ENCODE measurements at regions not wholly inside any gene's neighbourhood (a gene's known extent, or its start where the extent isn't known, plus 50 kb on each side); places are given as distances from the start of the nearest gene placed in this dataset.

- TF ChIP-seq E2F1 (CRISPR knock-in tag; IDR thresholded peaks at IDR 0.05) (no peak), E2F4 (CRISPR knock-in tag; IDR thresholded peaks at IDR 0.05; ENCODE audit: low read depth) (no peak), ETV6 (IDR thresholded peaks at IDR 0.05; ENCODE audit: borderline replicate concordance in 1 of 2, low read depth in 2 of 2, low read length in 1 of 2) (no peak), ETV6 (CRISPR knock-in tag; IDR thresholded peaks at IDR 0.05; ENCODE audit: borderline replicate concordance) (no peak), ZNF586 (CRISPR knock-in tag; conservative IDR thresholded peaks at IDR 0.05) (no peak), TAF9B (IDR thresholded peaks at IDR 0.05; ENCODE audit: partially characterized antibody) (no peak), ZNF277 (CRISPR knock-in tag; IDR thresholded peaks at IDR 0.05; ENCODE audit: borderline replicate concordance) (no peak), ZFP30 (CRISPR knock-in tag; IDR thresholded peaks at IDR 0.05; ENCODE audit: borderline replicate concordance) (no peak), CBX1 (IDR thresholded peaks at IDR 0.05; ENCODE audit: low read depth) (no peak), EP400 (IDR thresholded peaks at IDR 0.05) (no peak)
Measured at GRCh38 chr20:5261763-5262162, 55.0 kb downstream of the PROKR2 start (continued).

All from K562 (cell line).